ENCODE measurements at regions not wholly inside any gene's neighbourhood (a gene's known extent, or its start where the extent isn't known, plus 50 kb on each side); places are given as distances from the start of the nearest gene placed in this dataset.

GRCh38 chr2:187951470-187952218 is 340.0 kb upstream of the GULP1 start:
- Mint-ChIP-seq H3K27ac (ENCODE audit: low read depth, unreplicated experiment) (no peak overlapping the region), H3K4me3 (ENCODE audit: unreplicated experiment) (no peak overlapping the region), H3K4me1 (ENCODE audit: insufficient read depth, unreplicated experiment) (no peaks in the 10 kb centered on the region), H3K36me3 (ENCODE audit: insufficient read depth, unreplicated experiment) (no peaks in the 10 kb centered on the region), H3K27me3 (ENCODE audit: insufficient read depth, unreplicated experiment) (no peaks in the 10 kb centered on the region), H3K9me3 (ENCODE audit: unreplicated experiment) (peaks cover 15% of the 10 kb centered on the region)
- TF ChIP-seq CTCF (IDR thresholded peaks at IDR 0.05; ENCODE audit: unreplicated experiment) = no peak
- DNase-seq (ENCODE audit: unreplicated experiment) = no peak
- ChIA-PET POLR2A (no interaction called here), CTCF (no interaction called here)
- intact Hi-C loops (cut with micrococcal nuclease) = no loop called here
- BruUV-seq (replicated peaks) = no TSS peak

GRCh38 chr2:187956906-187957534 is 334.7 kb upstream of the GULP1 start:
- Mint-ChIP-seq H3K4me3 (ENCODE audit: unreplicated experiment) (no peak overlapping the region), H3K36me3 (ENCODE audit: insufficient read depth, unreplicated experiment) (no peaks in the 10 kb centered on the region), H3K27ac (ENCODE audit: low read depth, unreplicated experiment) (no peak overlapping the region), H3K4me1 (ENCODE audit: insufficient read depth, unreplicated experiment) (no peaks in the 10 kb centered on the region), H3K9me3 (ENCODE audit: unreplicated experiment) (no peaks in the 10 kb centered on the region), H3K27me3 (ENCODE audit: insufficient read depth, unreplicated experiment) (no peaks in the 10 kb centered on the region)
- no peak for DNase-seq (ENCODE audit: unreplicated experiment)
- ChIA-PET CTCF (interaction anchor here (0.5 kb wide), 1 partner anchor 478 kb away, joined by 4 read pairs; no protein-coding TSS in a partner anchor), POLR2A (no interaction called here)
- no TSS peak for BruUV-seq (replicated peaks)
- TF ChIP-seq CTCF (IDR thresholded peaks at IDR 0.05; ENCODE audit: unreplicated experiment) = no peak
- intact Hi-C loops (cut with micrococcal nuclease) = no loop called here

- intact Hi-C loops (cut with micrococcal nuclease) = no loop called here
- Mint-ChIP-seq H3K27me3 (ENCODE audit: insufficient read depth, unreplicated experiment) (no peaks in the 10 kb centered on the region), H3K4me1 (ENCODE audit: insufficient read depth, unreplicated experiment) (no peaks in the 10 kb centered on the region), H3K9me3 (ENCODE audit: unreplicated experiment) (no peaks in the 10 kb centered on the region), H3K27ac (ENCODE audit: low read depth, unreplicated experiment) (no peak overlapping the region), H3K4me3 (ENCODE audit: unreplicated experiment) (no peak overlapping the region), H3K36me3 (ENCODE audit: insufficient read depth, unreplicated experiment) (no peaks in the 10 kb centered on the region)
- POLR2A ChIA-PET = interaction anchor here (0.6 kb wide), 1 partner anchor 548 kb away, joined by 3 read pairs; no protein-coding TSS in a partner anchor
- no peak for DNase-seq (ENCODE audit: unreplicated experiment)
- no TSS peak for BruUV-seq (replicated peaks)
- CTCF ChIA-PET = no interaction called here
- no peak for TF ChIP-seq CTCF (IDR thresholded peaks at IDR 0.05; ENCODE audit: unreplicated experiment)
Observed at GRCh38 chr2:187959821-187960220, 331.9 kb upstream of the GULP1 start.

- no peak for TF ChIP-seq CTCF (IDR thresholded peaks at IDR 0.05; ENCODE audit: unreplicated experiment)
- CTCF ChIA-PET = no interaction called here
- BruUV-seq (replicated peaks) = no TSS peak
- Mint-ChIP-seq H3K27ac (ENCODE audit: low read depth, unreplicated experiment) (no peak overlapping the region), H3K36me3 (ENCODE audit: insufficient read depth, unreplicated experiment) (no peaks in the 10 kb centered on the region), H3K4me3 (ENCODE audit: unreplicated experiment) (no peak overlapping the region), H3K4me1 (ENCODE audit: insufficient read depth, unreplicated experiment) (no peaks in the 10 kb centered on the region), H3K9me3 (ENCODE audit: unreplicated experiment) (no peaks in the 10 kb centered on the region), H3K27me3 (ENCODE audit: insufficient read depth, unreplicated experiment) (no peaks in the 10 kb centered on the region)
- POLR2A ChIA-PET = no interaction called here
- DNase-seq (ENCODE audit: unreplicated experiment) = no peak
- intact Hi-C loops (cut with micrococcal nuclease) = no loop called here
Observed at GRCh38 chr2:187962538-187962937, 329.1 kb upstream of the GULP1 start.

All from MCF 10A (cell line).